ENCODE measurements at regions not wholly inside any gene's neighbourhood (a gene's known extent, or its start where the extent isn't known, plus 50 kb on each side); places are given as distances from the start of the nearest gene placed in this dataset.

GRCh38 chr7:157086508-157087187, 52.1 kb upstream of the UBE3C start:
- H3K27ac ChIP-seq (ENCODE audit: insufficient read depth, low read depth, low read length, poor library complexity, severe bottlenecking), result no peak overlapping the region
- no peak overlapping the region for H3K4me3 ChIP-seq (ENCODE audit: insufficient read depth, low read depth, low read length)
- 89 to 91% methylated on average over 8 to 9 of the region's 9 CpGs for whole genome bisulfite sequencing, 2 experiments
- H3K27me3 ChIP-seq (ENCODE audit: control insufficient read depth, insufficient read depth, low read length, poor library complexity, severe bottlenecking), result no peaks in the 10 kb centered on the region
- H3K9me3 ChIP-seq (ENCODE audit: control insufficient read depth, low read length), result no peaks in the 10 kb centered on the region
- no peaks in the 10 kb centered on the region for H3K36me3 ChIP-seq (ENCODE audit: control insufficient read depth, insufficient read depth, low read length)
- no peaks in the 10 kb centered on the region for H3K4me1 ChIP-seq (ENCODE audit: control insufficient read depth, insufficient read depth, low read length)

- no peaks in the 10 kb centered on the region for H3K27me3 ChIP-seq (ENCODE audit: control insufficient read depth, insufficient read depth, low read length, poor library complexity, severe bottlenecking)
- H3K4me3 ChIP-seq (ENCODE audit: insufficient read depth, low read depth, low read length), result no peak overlapping the region
- no peak overlapping the region for H3K27ac ChIP-seq (ENCODE audit: insufficient read depth, low read depth, low read length, poor library complexity, severe bottlenecking)
- 93 to 95% methylated on average over 24 of the region's 24 CpGs for WGBS, 2 experiments
- no peaks in the 10 kb centered on the region for H3K9me3 ChIP-seq (ENCODE audit: control insufficient read depth, low read length)
- no peaks in the 10 kb centered on the region for H3K4me1 ChIP-seq (ENCODE audit: control insufficient read depth, insufficient read depth, low read length)
- H3K36me3 ChIP-seq (ENCODE audit: control insufficient read depth, insufficient read depth, low read length), result no peaks in the 10 kb centered on the region
These were observed 51.1 kb upstream of the UBE3C start for GRCh38 chr7:157087646-157088045.

GRCh38 chr7:157088136-157088535, 50.6 kb upstream of the UBE3C start:
- Histone ChIP-seq H3K27me3 (ENCODE audit: control insufficient read depth, insufficient read depth, low read length, poor library complexity, severe bottlenecking) (no peaks in the 10 kb centered on the region), H3K27ac (ENCODE audit: insufficient read depth, low read depth, low read length, poor library complexity, severe bottlenecking) (no peak overlapping the region), H3K4me1 (ENCODE audit: control insufficient read depth, insufficient read depth, low read length) (no peaks in the 10 kb centered on the region), H3K36me3 (ENCODE audit: control insufficient read depth, insufficient read depth, low read length) (no peaks in the 10 kb centered on the region), H3K9me3 (ENCODE audit: control insufficient read depth, low read length) (no peaks in the 10 kb centered on the region), H3K4me3 (ENCODE audit: insufficient read depth, low read depth, low read length) (no peak overlapping the region)
- WGBS, 2 experiments, result 90 to 93% methylated on average over 11 of the region's 11 CpGs

Measured in ectodermal cell (in vitro differentiated cells).